GM18873 (cell line): ENCODE measurements at regions not wholly inside any gene's neighbourhood (a gene's known extent, or its start where the extent isn't known, plus 50 kb on each side); places are given as distances from the start of the nearest gene placed in this dataset.
"Not testable (repeated sequence)": the region's sequence is repeated elsewhere in the genome, so short reads cannot be mapped to it uniquely, and the experiment has no call there.

Source experiments
- ATAC-seq: cut with Tn5 transposase; IDR thresholded peaks from one replicate; pipeline ENCODE4 v1.9.1; 2021; ENCODE audit warnings: mild to moderate bottlenecking, moderate library complexity, moderate number of reproducible peaks; ENCODE audit not compliant: unreplicated experiment, low FRiP score

DNA sequence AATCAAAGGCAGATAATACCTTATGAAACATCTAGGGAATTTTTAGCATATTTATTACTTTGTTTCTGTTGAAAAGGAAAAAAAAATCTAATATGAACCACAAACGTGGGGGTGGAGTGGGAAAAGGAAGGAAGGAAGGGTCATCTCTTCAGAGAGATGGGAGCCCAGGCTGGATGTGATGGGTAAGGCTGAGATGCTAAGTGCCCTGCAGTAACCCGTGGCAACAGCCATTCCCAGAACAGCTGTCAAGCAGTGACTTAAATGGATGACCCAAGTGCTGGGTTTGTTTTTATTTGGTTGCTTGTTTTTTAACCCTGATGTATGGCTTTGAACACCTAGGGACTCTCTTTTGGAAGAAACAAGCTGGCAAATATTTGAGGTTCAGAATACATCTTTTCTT lies 50.7 kb upstream of the KLF7 start:
- ATAC-seq = no peak

DNA sequence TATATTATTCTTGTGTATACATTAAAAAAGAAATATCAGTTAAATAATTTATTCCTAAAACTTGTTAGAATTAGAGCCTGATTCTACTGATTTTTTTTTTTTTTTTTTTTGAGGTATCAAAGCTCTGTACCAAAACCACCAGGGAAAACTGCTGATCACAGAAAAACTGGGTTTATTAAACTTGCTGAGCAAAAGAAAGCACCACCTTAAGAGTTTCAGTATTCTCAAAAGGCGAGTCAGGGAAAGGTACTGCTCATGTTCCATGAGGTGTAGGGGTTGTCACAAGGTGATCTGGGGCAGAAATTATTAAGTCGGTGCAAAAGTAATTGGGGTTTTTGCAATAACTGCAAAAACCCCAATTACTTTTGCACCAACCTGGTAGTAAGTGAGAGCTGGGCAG lies 51.7 kb upstream of the KLF7 start:
- ATAC-seq = no peak

DNA sequence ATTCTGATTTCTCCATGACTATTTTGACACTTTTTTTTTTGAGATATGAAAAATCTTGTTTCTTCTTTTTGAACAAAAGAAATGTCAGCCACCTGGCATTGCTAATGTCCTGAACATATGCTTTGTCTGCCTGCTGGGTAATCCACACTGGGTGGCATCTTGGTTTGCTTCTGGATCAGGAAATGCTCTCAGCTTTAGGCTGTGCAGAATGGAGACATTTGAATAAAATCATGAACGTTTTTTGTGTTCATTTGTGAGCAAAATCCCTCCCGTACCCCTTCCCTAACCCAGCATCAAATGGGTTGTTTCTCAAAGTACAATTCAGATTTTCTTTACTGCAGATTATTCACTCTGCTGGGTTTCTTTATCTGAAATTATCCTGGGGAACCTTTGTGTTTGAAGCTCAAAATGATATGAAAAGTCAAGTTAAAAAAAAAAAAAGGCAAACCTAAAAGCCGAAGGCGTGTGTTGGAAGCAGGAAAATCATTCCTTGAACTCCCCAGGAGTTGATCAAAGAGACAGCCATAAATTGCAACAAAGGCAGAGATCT lies 53.4 kb upstream of the KLF7 start:
- no peak for ATAC-seq

DNA sequence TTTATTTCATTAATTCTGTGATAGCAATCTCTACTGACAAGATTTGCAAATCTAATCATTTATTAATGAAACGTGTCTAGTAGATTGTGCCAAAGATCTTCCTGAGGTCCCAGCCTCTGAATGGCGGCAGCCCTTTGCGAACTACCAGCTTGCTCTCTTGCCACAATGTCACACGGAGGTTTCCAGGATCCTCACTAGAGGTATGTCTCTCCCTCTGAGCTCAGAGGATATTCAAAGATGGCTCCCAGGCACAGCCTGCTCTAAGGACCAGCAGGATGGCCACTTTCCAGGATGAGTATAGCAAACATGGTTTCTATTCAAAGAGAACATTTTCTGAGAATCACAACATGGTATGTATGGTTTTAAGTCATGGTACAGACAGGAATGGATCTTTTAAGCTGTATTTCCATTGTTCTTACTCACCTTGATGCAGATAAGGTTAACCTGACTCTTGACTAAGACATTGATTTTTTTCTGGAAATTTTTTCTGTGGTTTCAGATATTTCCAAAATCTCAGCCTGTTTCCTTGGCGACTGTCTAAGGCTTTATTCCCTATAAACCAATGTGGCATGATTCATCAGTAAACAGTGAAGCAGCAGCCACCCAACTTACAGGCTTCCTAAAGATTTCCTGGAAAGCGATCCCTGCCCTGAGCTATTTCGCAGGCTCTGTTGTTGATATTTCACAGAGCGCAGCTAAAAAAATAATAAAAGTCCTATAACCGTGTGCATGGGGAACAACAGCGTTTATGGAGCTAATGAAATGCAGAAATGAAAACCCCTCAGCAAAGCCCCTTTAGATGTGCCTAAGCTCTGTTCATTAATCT lies 54.1 kb upstream of the KLF7 start:
- no peak for ATAC-seq

DNA sequence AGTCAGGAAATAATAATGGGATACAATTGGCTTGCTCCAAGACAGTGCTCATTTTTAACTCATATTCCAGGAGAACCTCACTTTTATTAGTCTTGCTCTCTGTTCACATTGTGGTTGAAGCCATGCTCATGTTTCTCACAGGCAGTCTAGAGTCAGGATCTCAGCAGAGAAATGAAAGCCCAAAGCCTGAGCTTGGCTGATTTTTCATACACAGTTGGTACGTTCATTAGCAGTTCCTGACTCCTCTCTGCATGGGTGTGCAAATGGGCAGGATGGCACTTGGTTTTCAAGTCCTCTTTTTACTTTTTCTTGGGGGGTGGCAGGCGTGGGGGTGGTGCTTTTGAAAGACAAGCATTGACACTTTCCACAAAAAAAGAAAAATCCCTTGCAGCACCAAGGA lies 56.0 kb upstream of the KLF7 start:
- no peak for ATAC-seq

DNA sequence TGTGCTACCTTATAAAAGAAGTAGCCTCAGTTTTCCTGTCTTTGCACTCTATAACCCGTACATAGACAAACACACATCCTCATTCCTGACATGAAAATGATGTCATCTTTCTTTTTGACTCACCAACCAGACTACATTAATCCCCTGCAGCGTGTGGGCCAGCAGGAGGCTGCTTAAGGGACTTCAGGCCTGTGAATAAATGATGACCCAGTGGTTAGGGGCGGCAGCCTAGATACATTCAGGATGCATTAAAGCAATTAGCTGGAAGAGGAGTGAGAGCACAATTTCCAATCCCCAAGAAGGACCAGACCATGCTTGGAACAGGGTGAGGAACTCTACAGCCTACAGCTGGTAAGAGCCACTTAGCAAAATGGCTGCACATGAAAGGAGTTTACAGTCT lies 57.3 kb upstream of the KLF7 start:
- ATAC-seq = peak; percentile 89

DNA sequence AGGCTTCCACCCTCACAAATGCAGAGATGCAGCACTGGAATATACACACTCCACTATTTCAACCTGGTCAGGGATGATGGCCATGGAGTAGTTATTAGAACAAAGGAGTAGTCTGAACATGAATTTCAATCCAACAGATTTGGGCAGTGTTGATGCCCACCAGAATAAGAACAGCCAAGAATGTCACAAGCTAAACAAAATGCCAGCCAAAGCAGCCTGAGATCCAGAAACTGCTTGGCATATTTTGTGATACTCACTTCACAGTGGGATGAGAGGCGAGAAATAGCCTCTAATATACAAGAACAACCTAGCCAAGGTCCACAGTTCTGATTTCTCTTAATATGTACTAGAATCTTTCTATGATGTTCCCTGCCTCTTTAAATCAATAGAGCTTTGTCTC lies 58.6 kb upstream of the KLF7 start:
- ATAC-seq = no peak

DNA sequence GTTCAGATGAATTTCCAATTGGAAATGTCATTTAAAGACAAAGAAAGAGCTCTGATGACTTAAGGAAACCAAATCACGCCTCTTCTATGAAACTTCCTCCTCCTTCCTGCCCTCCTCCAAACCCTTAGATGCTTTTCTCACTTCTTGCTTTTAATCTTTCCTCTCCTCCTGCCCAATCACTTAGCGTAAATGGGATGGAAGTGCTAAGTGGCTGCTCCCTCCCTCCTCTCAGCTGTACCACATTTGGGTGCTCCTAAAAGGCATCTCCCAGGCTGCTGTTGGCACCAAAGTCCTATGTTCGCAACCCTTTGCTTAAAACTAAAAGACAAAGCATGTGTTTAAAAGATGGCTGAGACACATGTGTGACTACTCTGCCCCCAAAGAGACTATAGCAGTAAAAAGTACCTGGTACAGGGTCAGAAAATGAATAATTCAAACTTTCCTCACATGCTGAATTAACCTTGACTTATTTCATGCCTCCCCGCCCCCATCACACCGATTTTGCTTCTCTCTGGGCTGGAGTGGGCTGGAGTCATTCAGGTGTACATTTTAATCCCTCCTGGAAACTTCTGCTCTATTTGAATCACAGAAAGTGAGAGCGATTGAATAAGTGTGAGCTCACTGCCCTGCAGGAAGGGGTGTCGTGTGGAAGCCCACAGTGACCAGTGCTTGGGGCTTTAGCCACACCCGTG lies 59.2 kb upstream of the KLF7 start:
- no peak for ATAC-seq

DNA sequence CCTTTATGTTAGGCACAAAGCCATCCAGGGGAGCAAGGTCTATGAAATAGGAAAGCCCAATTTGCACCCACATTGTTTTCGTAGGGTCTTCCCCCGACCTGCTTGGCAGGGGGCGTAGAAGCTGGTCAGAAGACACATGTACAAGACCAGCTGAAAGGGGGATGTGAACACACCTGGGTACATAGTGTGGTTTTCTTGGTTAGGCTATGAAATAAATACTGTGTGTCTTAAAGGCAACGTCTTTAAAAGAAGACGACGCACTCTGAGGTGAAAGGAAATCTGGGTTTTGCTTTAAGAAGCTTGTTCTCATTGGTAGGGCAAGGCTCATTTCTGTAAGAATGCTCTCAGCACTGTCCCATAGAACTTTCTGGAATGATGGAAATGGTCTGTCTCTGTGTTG lies 60.0 kb upstream of the KLF7 start:
- no peak for ATAC-seq

DNA sequence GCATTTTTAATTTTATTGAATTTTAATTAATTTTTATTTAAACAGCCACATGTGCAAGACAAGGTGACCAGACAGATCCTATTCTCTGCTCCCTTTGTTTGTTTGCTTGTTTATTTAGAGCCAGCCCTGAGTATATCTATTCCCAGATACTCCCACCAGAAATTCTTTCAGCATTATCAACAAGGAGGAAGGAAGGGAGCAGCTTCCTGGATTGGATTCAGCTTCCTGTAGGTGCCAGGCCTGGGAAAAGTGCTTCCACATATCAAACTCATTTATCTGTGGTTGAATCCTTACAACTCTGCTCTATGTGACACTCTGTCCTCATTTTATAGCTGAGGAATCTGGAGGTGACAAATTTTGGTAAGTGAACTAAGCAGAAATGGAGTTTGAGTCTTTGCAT lies 60.5 kb upstream of the KLF7 start:
- ATAC-seq = no peak

DNA sequence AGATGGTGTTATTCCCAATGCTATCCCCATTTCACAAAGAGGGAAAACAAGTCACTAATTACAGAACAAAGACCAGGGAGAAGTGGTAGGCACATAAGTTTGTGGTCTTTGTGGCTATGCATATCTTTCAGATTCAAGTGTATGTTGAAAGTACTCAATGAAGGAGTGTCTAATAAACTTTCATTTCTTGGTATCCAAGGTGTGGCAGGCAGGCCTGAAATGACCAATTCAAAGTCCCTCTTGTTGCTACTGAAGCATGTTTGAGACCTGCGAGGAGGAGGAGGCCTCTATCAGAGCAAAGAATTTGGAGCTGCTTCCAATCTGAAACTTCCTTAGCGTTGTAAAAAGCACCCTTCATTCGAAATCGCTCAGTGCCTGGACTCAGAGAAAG lies 60.9 kb upstream of the KLF7 start:
- ATAC-seq = no peak

DNA sequence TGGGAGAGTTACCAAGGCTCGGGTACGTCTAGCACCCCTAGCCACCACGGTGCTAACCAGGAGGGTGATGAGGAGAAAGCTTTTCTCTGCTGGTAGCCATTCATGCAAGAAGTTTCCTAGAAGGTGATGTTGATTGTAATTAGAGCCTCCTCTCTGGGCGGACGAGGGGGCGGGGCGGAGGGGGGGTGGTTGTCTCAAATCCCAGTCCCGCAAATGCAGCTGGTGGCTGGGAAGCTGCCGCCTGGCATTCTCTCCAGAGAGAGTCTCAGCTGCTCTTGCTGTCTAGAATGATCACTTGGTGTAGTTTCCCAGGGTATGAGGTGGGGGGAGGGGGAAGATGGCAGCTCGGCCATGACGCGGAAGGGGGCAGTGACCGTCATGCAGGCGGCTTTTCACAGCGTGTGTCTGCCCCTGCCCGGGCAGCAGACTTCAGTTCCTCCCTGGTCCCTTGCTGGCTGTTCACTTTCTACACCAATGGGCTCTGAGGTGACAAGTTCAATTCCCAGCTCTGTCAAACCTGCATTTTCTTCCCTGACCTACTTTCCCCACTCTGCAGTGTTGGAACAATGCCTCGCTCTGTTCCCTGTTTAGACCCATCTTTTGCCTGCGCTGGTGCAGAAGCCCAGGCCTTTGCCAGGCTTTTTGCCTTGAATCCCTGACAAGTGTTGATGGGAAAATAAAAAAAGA lies 61.5 kb upstream of the KLF7 start:
- ATAC-seq = no peak

DNA sequence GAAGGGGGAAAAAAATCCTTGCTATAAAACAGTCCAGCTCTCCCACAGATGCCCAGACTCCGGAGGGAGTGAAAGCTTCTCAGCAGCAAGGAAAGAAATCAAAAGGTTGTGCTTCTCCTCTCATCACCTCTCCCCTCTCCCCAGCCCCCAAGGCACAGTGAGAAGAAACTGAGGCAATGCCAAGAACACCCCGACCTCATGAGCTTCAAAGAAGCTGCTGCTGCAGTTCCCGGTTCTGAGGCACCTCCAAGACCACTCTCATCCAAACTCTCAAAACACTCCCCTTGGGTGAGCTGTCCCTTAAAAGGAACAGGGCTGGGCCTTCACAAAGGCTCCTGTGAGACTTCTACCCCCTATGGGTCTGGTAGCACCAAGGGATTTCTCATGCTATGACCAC lies 62.0 kb upstream of the KLF7 start:
- no peak for ATAC-seq

DNA sequence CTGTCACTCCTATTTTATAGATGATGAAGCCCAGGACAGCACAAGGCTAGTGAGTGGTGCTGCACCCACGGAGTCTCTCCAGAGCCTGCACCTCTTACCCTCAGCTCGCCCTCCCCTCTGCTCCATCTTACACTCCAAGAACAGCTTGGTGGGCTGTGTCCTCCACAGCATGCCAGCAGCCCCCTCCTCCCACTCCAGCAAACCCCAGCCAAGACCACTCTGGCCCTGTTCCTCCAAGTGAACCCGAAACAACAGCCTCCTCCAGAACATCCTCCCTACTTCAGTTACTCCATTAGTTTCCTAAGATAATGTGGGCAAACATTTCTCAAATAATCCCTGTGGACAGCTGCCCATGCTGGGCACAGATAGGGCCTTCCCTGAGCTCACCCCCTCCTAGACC lies 62.7 kb upstream of the KLF7 start:
- ATAC-seq = no peak

DNA sequence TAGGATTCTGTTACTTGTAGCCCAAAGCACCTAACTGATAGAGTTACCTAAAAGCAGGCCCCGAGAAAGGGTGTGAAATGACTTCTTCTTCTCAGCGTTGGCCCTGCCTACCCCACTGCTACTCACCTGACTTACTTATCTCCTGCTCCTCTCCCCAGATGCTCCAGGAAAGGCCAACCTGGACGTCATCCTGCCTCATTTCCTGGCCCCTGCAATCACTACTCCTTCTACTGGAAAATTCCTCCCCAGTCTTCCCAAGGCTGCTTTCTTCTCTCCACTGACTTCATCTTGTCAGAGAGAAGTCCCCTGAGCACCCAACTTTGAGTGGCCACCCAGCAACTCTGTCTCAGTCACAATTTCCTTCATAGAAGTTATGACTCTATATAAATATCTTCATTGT lies 63.4 kb upstream of the KLF7 start:
- no peak for ATAC-seq

DNA sequence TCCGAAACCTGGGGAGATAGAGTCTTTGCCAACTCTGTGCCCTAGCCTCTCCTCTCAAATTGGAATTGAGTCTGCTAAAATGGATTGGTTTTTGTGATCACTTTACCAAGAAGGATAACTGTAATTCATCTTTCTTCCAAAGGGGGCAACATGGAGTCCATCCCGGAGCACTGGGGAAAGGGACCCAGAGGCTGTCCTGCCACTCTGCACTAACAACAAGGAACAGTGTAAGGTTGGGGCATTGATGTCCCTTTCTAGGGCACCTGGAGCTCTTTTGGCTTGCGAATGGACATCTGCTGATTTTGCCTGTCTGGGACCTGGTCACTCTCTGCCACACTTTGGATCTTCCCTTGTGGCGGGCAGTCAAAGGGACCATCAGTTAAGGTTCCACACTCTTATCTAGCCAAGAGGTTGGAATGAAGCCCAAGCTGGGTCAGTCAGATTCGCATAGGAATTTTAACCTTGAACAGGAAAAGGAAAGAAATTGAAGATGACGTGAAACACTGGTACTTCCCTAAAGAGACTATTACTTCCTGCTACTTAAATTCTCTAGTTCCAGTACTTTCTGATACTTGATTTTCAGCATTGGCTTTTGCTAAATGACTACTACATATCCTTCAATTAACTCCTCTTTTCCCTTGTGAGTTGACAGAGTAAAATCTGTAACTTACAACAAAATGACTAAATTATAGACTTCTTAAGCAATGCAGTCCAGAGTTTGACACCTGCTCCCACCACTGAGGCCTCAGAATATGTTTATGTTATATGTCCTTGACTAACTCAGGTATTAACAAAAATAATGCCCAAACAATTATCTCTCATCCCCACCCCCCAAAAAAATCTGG lies 64.7 kb upstream of the KLF7 start:
- ATAC-seq = no peak

DNA sequence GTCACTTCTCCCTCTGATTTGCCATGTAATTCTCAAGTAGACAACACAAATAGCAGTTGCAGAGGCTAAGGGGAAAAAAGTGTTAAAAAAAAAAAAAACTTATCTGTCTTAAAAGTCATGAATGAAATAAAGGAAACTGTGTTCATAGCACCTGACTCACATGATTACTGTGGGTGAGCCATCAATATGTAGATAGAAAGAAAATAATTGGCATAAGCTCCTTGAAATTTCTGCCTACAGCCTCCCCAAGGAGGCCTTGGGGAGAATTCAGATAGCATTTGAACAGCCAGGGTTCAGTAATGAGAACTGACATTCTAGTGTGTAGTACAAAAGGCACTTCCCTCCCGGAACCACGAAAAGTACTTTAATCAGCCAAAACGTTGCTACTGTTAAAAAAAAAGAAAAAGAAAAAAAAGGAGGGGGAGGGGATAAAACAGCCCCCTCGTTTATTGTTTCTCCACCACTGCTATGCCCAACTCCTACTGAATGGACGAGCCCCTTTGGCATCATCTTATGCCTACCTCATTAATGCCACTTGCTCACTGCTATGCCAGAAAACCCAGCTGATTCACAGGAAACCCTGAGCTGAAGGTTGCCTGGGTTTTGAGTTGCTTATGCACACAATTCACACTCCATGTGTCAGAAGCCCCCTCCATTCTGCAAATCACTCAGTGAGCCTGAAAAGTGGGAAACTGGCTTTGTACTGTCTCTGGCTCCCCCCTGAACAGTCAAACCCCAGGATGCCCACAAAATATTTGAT lies 65.5 kb upstream of the KLF7 start:
- ATAC-seq = no peak

DNA sequence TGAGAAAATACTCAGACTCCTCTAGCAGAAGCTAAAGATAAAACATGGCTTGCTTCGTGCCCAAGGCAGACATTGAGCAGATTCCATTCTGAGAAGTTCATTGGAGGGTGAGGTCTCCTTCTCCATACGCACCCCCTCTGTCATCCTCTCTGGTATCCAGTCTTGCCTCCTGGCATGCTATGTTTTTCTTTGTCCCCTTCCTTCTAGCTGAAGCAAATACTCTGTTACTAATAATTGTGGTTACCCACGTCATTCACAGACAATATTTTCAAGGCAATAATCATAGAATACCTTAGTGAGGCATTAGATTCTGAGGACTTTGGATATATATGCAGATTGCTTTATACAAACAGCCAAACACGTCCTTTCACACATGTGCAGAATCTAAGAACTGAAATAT lies 66.2 kb upstream of the KLF7 start:
- no peak for ATAC-seq

DNA sequence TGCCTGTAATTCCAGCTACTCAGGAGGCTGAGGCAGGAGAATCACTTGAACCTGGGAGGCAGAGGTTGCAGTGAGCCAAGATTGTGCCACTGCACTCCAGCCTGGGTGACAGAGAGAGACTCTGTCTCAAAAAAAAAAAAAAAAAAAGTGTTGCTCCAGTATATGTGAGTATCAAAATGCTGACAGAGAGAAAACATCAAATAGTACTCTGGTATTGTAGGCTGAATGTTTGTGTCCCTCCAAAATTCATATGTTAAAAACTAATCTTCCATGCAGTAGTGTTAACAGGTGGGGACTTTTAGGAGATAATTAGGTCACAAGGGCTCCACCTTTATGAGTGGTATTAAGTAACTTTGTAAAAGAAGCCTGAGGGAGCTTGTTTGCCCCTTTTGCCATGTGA lies 67.4 kb upstream of the KLF7 start:
- ATAC-seq = not testable (repeated sequence)

DNA sequence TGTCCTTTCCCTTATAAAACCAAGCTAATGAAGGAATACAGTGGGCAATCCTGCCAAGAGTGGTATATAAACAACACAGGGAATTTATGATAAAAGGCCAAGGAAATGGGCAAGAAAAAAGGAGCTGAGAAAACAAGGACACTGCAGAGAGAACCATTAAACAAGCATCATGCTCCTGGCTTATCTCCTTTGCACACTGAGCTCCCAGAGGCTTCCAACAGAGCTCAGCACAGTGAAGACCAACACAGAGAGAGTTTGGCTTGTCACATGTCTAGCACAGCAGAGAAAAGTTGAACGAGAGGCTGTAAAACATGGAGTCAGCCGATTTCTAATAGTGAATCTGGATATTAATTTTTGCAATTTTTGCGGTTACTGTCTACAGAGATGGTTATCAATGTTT lies 68.0 kb upstream of the KLF7 start:
- no peak for ATAC-seq
